GM12865 (cell line): ENCODE measurements at regions not wholly inside any gene's neighbourhood (a gene's known extent, or its start where the extent isn't known, plus 50 kb on each side); places are given as distances from the start of the nearest gene placed in this dataset.

Experiments
- DNase-seq: peaks from one replicate; pipeline ENCODE4 v3.0.0; 2010; ENCODE audit warnings: low read depth
- H3K4me3 ChIP-seq: 2 replicates; pipeline ENCODE4 v1.5.1; 2011; ENCODE audit warnings: mild to moderate bottlenecking, low read depth, low read length, control low read depth
- CTCF ChIP-seq: IDR thresholded peaks from 2 replicates; pipeline ENCODE4 v1.5.1; 2011; ENCODE audit warnings: low read length, control low read depth, low read depth, inconsistent platforms; ENCODE audit not compliant: insufficient read depth; ENCODE audit errors: missing control alignments

GRCh38 chr2:180570864-180571263, 409.5 kb upstream of the UBE2E3 start:
- DNase-seq: no peak
- TF ChIP-seq CTCF: no peak

DNA sequence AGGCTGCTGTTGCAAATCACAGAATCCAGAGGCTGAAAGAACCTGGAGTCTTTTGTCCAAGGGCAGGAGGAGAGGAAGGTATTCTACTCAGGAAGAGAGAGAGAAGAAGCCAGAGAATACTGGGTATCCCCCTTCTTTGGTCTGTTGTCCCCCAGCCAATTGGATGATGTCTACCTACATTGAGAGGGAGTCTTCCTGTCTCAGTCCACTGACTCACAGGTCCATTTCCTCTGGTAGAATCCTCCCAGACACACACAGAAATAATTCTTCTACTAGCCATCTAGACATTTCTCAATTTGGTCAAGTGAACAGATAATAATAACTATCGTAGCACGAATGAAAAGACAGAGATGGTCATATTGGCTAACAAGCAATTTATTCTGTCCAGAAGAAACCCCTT, 416.4 kb upstream of the UBE2E3 start:
- H3K4me3 ChIP-seq: no peak overlapping the region
- no peak for DNase-seq
- no peak for TF ChIP-seq CTCF

More at GRCh38 chr2:180570864-180571263, 409.5 kb upstream of the UBE2E3 start:
- no peak overlapping the region for H3K4me3 ChIP-seq

GRCh38 chr2:180562378-180562777, 418.0 kb upstream of the UBE2E3 start:
- TF ChIP-seq CTCF: no peak
- no peak for DNase-seq
- no peak overlapping the region for H3K4me3 ChIP-seq

- no peak for DNase-seq
- H3K4me3 ChIP-seq: no peak overlapping the region
Observed at GRCh38 chr2:180559771-180560170, 420.6 kb upstream of the UBE2E3 start.

GRCh38 chr2:180559038-180559437, 421.4 kb upstream of the UBE2E3 start:
- no peak for TF ChIP-seq CTCF
- no peak for DNase-seq
- H3K4me3 ChIP-seq: no peak overlapping the region

More at GRCh38 chr2:180559771-180560170, 420.6 kb upstream of the UBE2E3 start:
- no peak for TF ChIP-seq CTCF

GRCh38 chr2:180555391-180555965, 424.9 kb upstream of the UBE2E3 start:
- no peak overlapping the region for H3K4me3 ChIP-seq
- DNase-seq: no peak
- no peak for TF ChIP-seq CTCF

- DNase-seq: no peak
- no peak for TF ChIP-seq CTCF
- H3K4me3 ChIP-seq: no peak overlapping the region
Observed at GRCh38 chr2:180554330-180554729, 426.1 kb upstream of the UBE2E3 start.
